Astrocyte (in vitro differentiated cells and primary cell): ENCODE measurements at regions not wholly inside any gene's neighbourhood (a gene's known extent, or its start where the extent isn't known, plus 50 kb on each side); places are given as distances from the start of the nearest gene placed in this dataset.

ENCODE experiments used
- CTCF ChIP-seq: IDR thresholded peaks from 2 replicates; pipeline ENCODE4 v1.5.1; 2011; ENCODE audit warnings: low read depth, mild to moderate bottlenecking, inconsistent platforms, low read length, moderate library complexity; ENCODE audit not compliant: insufficient read depth
- EZH2 ChIP-seq: IDR thresholded peaks from 2 replicates; pipeline ENCODE4 v1.6.1; 2012; ENCODE audit warnings: mild to moderate bottlenecking, low read length, inconsistent platforms; ENCODE audit not compliant: insufficient read depth

- TF ChIP-seq CTCF (no peak), EZH2 (no peak)
Measured at GRCh38 chr9:28031521-28032267, 458.4 kb upstream of the C9orf72 start.
